ENCODE measurements at regions not wholly inside any gene's neighbourhood (a gene's known extent, or its start where the extent isn't known, plus 50 kb on each side); places are given as distances from the start of the nearest gene placed in this dataset.

- no peak for DNase-seq (ENCODE audit: low read depth in 1 of 2, low spot score in 1 of 2)
- no peaks in the 10 kb centered on the region for H3K27me3 ChIP-seq (ENCODE audit: insufficient read depth, poor library complexity, severe bottlenecking)
- no peak overlapping the region for H3K27ac ChIP-seq (replicated peaks)
- no peak overlapping the region for H3K4me3 ChIP-seq (replicated peaks; ENCODE audit: insufficient read depth, low read length)
- no peak for TF ChIP-seq SPI1 (IDR thresholded peaks at IDR 0.05; ENCODE audit: borderline replicate concordance, low read depth)
- TF ChIP-seq, protein P1, sequence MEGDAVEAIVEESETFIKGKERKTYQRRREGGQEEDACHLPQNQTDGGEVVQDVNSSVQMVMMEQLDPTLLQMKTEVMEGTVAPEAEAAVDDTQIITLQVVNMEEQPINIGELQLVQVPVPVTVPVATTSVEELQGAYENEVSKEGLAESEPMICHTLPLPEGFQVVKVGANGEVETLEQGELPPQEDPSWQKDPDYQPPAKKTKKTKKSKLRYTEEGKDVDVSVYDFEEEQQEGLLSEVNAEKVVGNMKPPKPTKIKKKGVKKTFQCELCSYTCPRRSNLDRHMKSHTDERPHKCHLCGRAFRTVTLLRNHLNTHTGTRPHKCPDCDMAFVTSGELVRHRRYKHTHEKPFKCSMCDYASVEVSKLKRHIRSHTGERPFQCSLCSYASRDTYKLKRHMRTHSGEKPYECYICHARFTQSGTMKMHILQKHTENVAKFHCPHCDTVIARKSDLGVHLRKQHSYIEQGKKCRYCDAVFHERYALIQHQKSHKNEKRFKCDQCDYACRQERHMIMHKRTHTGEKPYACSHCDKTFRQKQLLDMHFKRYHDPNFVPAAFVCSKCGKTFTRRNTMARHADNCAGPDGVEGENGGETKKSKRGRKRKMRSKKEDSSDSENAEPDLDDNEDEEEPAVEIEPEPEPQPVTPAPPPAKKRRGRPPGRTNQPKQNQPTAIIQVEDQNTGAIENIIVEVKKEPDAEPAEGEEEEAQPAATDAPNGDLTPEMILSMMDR (IDR thresholded peaks at IDR 0.05; ENCODE audit: insufficient read depth, low read length) = no peak
- no peak for TF ChIP-seq POLR2AphosphoS5 (IDR thresholded peaks at IDR 0.05; ENCODE audit: low read depth)
- TF ChIP-seq, protein P2, sequence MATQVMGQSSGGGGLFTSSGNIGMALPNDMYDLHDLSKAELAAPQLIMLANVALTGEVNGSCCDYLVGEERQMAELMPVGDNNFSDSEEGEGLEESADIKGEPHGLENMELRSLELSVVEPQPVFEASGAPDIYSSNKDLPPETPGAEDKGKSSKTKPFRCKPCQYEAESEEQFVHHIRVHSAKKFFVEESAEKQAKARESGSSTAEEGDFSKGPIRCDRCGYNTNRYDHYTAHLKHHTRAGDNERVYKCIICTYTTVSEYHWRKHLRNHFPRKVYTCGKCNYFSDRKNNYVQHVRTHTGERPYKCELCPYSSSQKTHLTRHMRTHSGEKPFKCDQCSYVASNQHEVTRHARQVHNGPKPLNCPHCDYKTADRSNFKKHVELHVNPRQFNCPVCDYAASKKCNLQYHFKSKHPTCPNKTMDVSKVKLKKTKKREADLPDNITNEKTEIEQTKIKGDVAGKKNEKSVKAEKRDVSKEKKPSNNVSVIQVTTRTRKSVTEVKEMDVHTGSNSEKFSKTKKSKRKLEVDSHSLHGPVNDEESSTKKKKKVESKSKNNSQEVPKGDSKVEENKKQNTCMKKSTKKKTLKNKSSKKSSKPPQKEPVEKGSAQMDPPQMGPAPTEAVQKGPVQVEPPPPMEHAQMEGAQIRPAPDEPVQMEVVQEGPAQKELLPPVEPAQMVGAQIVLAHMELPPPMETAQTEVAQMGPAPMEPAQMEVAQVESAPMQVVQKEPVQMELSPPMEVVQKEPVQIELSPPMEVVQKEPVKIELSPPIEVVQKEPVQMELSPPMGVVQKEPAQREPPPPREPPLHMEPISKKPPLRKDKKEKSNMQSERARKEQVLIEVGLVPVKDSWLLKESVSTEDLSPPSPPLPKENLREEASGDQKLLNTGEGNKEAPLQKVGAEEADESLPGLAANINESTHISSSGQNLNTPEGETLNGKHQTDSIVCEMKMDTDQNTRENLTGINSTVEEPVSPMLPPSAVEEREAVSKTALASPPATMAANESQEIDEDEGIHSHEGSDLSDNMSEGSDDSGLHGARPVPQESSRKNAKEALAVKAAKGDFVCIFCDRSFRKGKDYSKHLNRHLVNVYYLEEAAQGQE (IDR thresholded peaks at IDR 0.05; ENCODE audit: insufficient replicate concordance, low read depth) = no peak
- TF ChIP-seq GABPA (IDR thresholded peaks at IDR 0.05; ENCODE audit: low read depth) = no peak
Observed at GRCh38 chr1:58905126-58905490, 121.3 kb upstream of the JUN start.

DNA sequence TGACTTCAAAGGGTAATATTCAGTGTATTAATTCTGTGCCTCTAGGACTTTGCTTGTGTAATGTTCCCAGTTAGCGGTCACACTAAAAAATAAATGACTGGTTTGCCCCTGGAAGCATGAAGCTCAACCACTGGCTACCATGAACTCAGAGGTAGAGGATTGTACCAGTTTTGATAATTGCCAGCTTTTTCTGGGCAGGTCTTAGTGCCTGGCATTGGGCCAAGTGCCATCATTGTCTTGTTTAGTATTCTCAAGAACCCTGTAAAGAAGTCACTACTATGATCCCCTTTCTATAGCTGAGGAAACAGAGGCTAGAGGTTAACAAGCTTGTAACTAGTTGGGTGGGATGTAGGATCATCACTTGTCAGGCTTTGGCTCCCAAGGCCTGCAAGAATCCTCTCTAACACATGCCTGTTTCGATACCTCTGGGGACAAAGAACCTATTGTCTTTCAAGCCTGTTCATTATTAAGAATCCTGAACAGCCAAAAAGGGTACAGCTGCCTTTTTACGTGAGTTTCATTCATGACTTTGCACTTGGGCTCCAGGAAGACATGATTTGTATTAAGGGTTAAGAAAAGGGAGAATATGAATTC lies 121.9 kb upstream of the JUN start:
- H3K27ac ChIP-seq (replicated peaks) = no peak overlapping the region

DNA sequence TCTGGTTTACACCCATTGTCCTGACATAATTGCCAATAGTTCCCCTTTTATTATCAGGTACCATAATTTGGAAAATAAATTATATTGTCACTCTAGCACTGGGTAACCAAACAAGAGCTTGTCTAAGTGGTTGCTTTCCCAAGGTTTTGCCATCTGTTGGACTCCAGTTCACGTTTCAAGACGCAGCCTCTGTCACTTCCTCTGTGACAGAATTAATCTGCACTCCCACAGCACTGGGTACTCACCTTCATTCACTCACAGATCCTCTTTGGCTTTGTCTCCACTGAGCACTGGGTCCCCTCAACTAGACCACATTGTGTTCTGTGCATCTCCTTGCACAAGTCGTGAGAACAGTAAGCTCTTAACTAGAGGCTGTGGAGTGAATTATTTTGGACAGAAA lies 123.6 kb upstream of the JUN start:
- peak in 1 of 2 experiments; percentile 38 for DNase-seq (ENCODE audit: low read depth in 1 of 2, low spot score in 1 of 2)
- Histone ChIP-seq H3K27ac (replicated peaks) (no peak overlapping the region), H3K4me3 (replicated peaks; ENCODE audit: insufficient read depth, low read length) (no peak overlapping the region), H3K27me3 (ENCODE audit: insufficient read depth, poor library complexity, severe bottlenecking) (no peaks in the 10 kb centered on the region)
- TF ChIP-seq SPI1 (IDR thresholded peaks at IDR 0.05; ENCODE audit: borderline replicate concordance, low read depth) = peak; percentile 67; the same call in 1 of the 2 replicates
- TF ChIP-seq, protein P2 (IDR thresholded peaks at IDR 0.05; ENCODE audit: insufficient replicate concordance, low read depth) = no peak

More for the DNA sequence above, 121.9 kb upstream of the JUN start:
- TF ChIP-seq GABPA (IDR thresholded peaks at IDR 0.05; ENCODE audit: low read depth) (no peak), SPI1 (IDR thresholded peaks at IDR 0.05; ENCODE audit: borderline replicate concordance, low read depth) (no peak), POLR2AphosphoS5 (IDR thresholded peaks at IDR 0.05; ENCODE audit: low read depth) (no peak)
- TF ChIP-seq, protein P2 (IDR thresholded peaks at IDR 0.05; ENCODE audit: insufficient replicate concordance, low read depth) = no peak
- TF ChIP-seq, protein P1 (IDR thresholded peaks at IDR 0.05; ENCODE audit: insufficient read depth, low read length) = no peak
- DNase-seq (ENCODE audit: low read depth in 1 of 2, low spot score in 1 of 2) = no peak
- H3K27me3 ChIP-seq (ENCODE audit: insufficient read depth, poor library complexity, severe bottlenecking) = no peaks in the 10 kb centered on the region
- no peak overlapping the region for H3K4me3 ChIP-seq (replicated peaks; ENCODE audit: insufficient read depth, low read length)

Measured in HL-60 (cell line).